B cell (primary cell): ENCODE measurements at regions not wholly inside any gene's neighbourhood (a gene's known extent, or its start where the extent isn't known, plus 50 kb on each side); places are given as distances from the start of the nearest gene placed in this dataset.

Source experiments
- CTCF ChIP-seq: fragments of 200-600 bp; IDR thresholded peaks from one replicate; pipeline ENCODE4 v1.8.0; 2022; ENCODE audit warnings: antibody characterized with exemption, mild to moderate bottlenecking
- EZH2 ChIP-seq: IDR thresholded peaks from 2 replicates; pipeline ENCODE4 v1.6.1; 2012; ENCODE audit warnings: borderline replicate concordance, low read depth, mild to moderate bottlenecking, moderate library complexity, low read length; ENCODE audit not compliant: insufficient read depth, poor library complexity, severe bottlenecking

DNA sequence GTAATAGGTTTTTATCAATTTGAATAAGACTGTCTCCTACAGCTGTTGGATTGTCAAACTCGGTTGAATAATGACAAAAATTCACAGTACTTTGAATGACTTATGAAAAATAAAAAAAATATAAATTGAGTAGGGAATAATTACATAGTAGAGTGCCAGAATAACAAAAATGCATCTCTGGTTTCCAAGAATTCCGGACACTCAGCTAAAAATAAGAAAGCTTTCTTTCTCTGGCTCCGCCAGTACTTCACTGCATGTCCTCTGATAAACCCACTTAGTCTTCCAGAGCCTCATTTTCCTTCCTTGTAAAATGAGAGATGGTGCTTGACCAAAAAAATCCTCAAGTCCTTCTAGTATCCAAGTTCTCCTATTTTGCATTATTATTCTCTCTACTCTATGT lies 374.6 kb upstream of the LUZP2 start:
- TF ChIP-seq CTCF (no peak), EZH2 (no peak)
